Neuronal stem cell (in vitro differentiated cells): ENCODE measurements at regions not wholly inside any gene's neighbourhood (a gene's known extent, or its start where the extent isn't known, plus 50 kb on each side); places are given as distances from the start of the nearest gene placed in this dataset.
"Not testable (repeated sequence)": the region's sequence is repeated elsewhere in the genome, so short reads cannot be mapped to it uniquely, and the experiment has no call there.

ENCODE experiments used
- DNase-seq: peaks from one replicate; pipeline ENCODE4 v3.0.0-alpha.2; 2013; ENCODE audit warnings: low spot score
- H2AFZ ChIP-seq: one replicate; pipeline ENCODE4 v1.6.1; 2013; ENCODE audit warnings: mild to moderate bottlenecking, low read length, inconsistent platforms
- H2AK5ac ChIP-seq: 2 replicates; pipeline ENCODE4 v1.6.1; 2013; ENCODE audit warnings: low read depth, mild to moderate bottlenecking, inconsistent platforms, low read length, moderate library complexity, mixed read lengths
- H2BK120ac ChIP-seq: 2 replicates; pipeline ENCODE4 v1.6.1; 2013; ENCODE audit warnings: low read depth, mild to moderate bottlenecking, inconsistent platforms, low read length, moderate library complexity, mixed read lengths
- H2BK12ac ChIP-seq: one replicate; pipeline ENCODE4 v1.6.1; 2013; ENCODE audit warnings: low read length, inconsistent platforms
- H2BK15ac ChIP-seq: 2 replicates; pipeline ENCODE4 v1.6.1; 2013; ENCODE audit warnings: mild to moderate bottlenecking, low read length, inconsistent platforms, mixed read lengths
- H2BK5ac ChIP-seq: one replicate; pipeline ENCODE4 v1.6.1; 2013; ENCODE audit warnings: inconsistent platforms, mild to moderate bottlenecking, low read length, moderate library complexity
- H3K14ac ChIP-seq: one replicate; pipeline ENCODE4 v1.6.1; 2013; ENCODE audit warnings: low read length, inconsistent platforms
- H3K18ac ChIP-seq: 2 replicates; pipeline ENCODE4 v1.6.1; 2013; ENCODE audit warnings: low read length, inconsistent platforms
- H3K23ac ChIP-seq: 2 replicates; pipeline ENCODE4 v1.6.1; 2013; ENCODE audit warnings: low read depth, mild to moderate bottlenecking, mixed read lengths, low read length, inconsistent platforms; ENCODE audit not compliant: poor library complexity
- H3K27ac ChIP-seq: replicated peaks from 3 replicates; pipeline ENCODE4 v1.5.1; 2013; ENCODE audit warnings: low read length, inconsistent platforms
- H3K27me3 ChIP-seq, 3 experiments: 2 replicates each; pipeline ENCODE4 v1.6.1; 2013; ENCODE audit warnings: low read length in 3 of 3, mild to moderate bottlenecking in 2 of 3, inconsistent platforms in 1 of 3, low read depth in 1 of 3, mixed read lengths in 1 of 3, moderate library complexity in 1 of 3; ENCODE audit not compliant: control insufficient read depth in 3 of 3, insufficient read depth in 3 of 3
- H3K36me3 ChIP-seq, 2 donors: replicated peaks in 1 of 2; 2 replicates each; pipeline ENCODE4 v1.6.1; 2013; ENCODE audit warnings: low read length in 2 of 2; ENCODE audit not compliant: control insufficient read depth in 2 of 2, insufficient read depth in 2 of 2
- H3K4ac ChIP-seq: 2 replicates; pipeline ENCODE4 v1.6.1; 2013; ENCODE audit warnings: inconsistent platforms, mild to moderate bottlenecking, low read length, moderate library complexity
- H3K4me1 ChIP-seq, 2 donors: 1 replicate in 1 of 2; 2 replicates in 1 of 2; pipeline ENCODE4 v1.6.1; 2013; ENCODE audit warnings: low read length in 2 of 2, low read depth in 1 of 2; ENCODE audit not compliant: control insufficient read depth in 2 of 2, insufficient read depth in 1 of 2
- H3K4me2 ChIP-seq: one replicate; pipeline ENCODE4 v1.6.1; 2013; ENCODE audit warnings: mild to moderate bottlenecking, low read length, inconsistent platforms; ENCODE audit not compliant: insufficient read depth, poor library complexity, severe bottlenecking
- H3K4me3 ChIP-seq, 2 donors: 2 replicates each; pipeline ENCODE4 v1.5.1; 2013; ENCODE audit warnings: low read length in 2 of 2, mild to moderate bottlenecking in 2 of 2, inconsistent platforms in 1 of 2, moderate library complexity in 1 of 2
- H3K79me1 ChIP-seq: one replicate; pipeline ENCODE4 v1.6.1; 2013; ENCODE audit warnings: low read depth, mild to moderate bottlenecking, inconsistent platforms, low read length, moderate library complexity
- H3K9ac ChIP-seq: one replicate; pipeline ENCODE4 v1.6.1; 2013; ENCODE audit warnings: mild to moderate bottlenecking, low read depth, low read length, inconsistent platforms; ENCODE audit not compliant: poor library complexity
- H3K9me3 ChIP-seq, 2 donors: replicated peaks in 1 of 2; 2 replicates each; pipeline versions ENCODE3 to v1.6.1; 2013; ENCODE audit warnings: low read length in 2 of 2, mild to moderate bottlenecking in 2 of 2, inconsistent platforms in 1 of 2, low read depth in 1 of 2, mixed read lengths in 1 of 2, moderate library complexity in 1 of 2; ENCODE audit not compliant: control insufficient read depth in 2 of 2, insufficient read depth in 1 of 2
- H4K8ac ChIP-seq: one replicate; pipeline ENCODE4 v1.6.1; 2013; ENCODE audit warnings: low read depth, mild to moderate bottlenecking, inconsistent platforms, low read length, moderate library complexity
- H4K91ac ChIP-seq: one replicate; pipeline ENCODE4 v1.6.1; 2013; ENCODE audit warnings: low read length, low read depth, mild to moderate bottlenecking, inconsistent platforms; ENCODE audit not compliant: poor library complexity
- WGBS, 2 donors: extraction: QIAGEN DNeasy Blood & Tissue Kit; methylation state at CpG; one replicate each; pipeline ENCODE4 v1.1.7; 2013; ENCODE audit warnings: missing lambda C conversion rate in 2 of 2, mixed read lengths in 1 of 2; ENCODE audit not compliant: insufficient read length in 2 of 2, insufficient replicate concordance in 1 of 2; ENCODE audit errors: extremely low coverage in 2 of 2; 5-methylcytosine and 5-hydroxymethylcytosine counted together

DNA sequence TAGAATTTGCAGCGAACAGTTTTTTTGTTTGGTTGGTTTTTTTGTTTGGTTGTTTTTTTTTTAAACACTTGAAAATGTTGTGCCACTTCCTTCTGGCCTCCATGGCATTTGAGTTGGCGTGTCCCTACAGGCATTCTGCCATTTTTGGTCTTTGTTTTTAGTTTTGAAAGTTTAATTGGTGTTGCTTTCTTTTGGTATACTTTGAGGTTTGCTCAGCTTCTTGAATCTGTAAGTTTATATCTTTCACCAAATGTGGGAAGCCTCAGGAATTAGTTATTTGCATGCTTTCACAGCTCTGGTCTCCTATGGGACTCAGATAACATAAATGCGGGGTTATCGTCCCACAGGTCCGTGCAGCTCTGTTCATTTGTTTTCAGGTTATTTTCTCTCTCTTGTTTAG is 55.9 kb downstream of the VPREB1 start:
- H2AFZ ChIP-seq, H3K23ac ChIP-seq, H3K79me1 ChIP-seq, H3K27me3 ChIP-seq, H2BK120ac ChIP-seq, H3K9ac ChIP-seq, H2AK5ac ChIP-seq, H3K4me2 ChIP-seq, H3K4me1 ChIP-seq, H3K27ac ChIP-seq, H2BK5ac ChIP-seq, H4K91ac ChIP-seq, H4K8ac ChIP-seq, H3K18ac ChIP-seq, H2BK15ac ChIP-seq, DNase-seq, H2BK12ac ChIP-seq, H3K4me3 ChIP-seq, H3K36me3 ChIP-seq, H3K9me3 ChIP-seq, H3K4ac ChIP-seq, H3K14ac ChIP-seq: not testable (repeated sequence)
- no CpG with 5 or more reads among the region's 5 CpGs for WGBS, 2 donors

DNA sequence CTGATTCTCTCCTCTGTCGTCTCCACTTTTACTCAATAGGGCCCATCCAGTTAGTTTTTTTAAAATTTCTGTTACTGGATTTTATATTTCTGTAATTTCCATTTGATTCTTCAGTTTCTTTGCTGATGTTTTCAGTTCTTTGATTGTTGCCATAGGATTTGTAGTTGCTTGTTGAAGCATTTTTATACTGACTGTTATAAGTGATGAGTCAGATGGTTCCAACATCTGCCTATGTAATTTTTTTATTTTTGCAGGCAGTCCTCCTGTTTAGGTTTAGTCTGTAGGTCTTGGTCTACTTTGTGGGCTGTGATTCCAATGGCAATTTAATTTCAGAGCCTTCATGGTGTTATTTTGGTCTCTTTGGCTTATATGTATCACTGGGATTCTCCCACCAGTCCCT is 56.4 kb downstream of the VPREB1 start:
- not testable (repeated sequence) for H3K4me1 ChIP-seq, H2AFZ ChIP-seq, H2BK5ac ChIP-seq, DNase-seq, H3K4ac ChIP-seq, H3K27ac ChIP-seq, H3K18ac ChIP-seq, H4K91ac ChIP-seq, H3K27me3 ChIP-seq, H2AK5ac ChIP-seq, H3K23ac ChIP-seq, H4K8ac ChIP-seq, H2BK15ac ChIP-seq, H2BK120ac ChIP-seq, H3K9me3 ChIP-seq, H3K4me3 ChIP-seq, H2BK12ac ChIP-seq, H3K4me2 ChIP-seq, H3K14ac ChIP-seq, H3K9ac ChIP-seq, H3K79me1 ChIP-seq
- H3K36me3 ChIP-seq = peaks cover 2 to 11% of the 10 kb centered on the region in 2 donors
- no CpG with 5 or more reads among the region's 1 CpG for WGBS, 2 donors

DNA sequence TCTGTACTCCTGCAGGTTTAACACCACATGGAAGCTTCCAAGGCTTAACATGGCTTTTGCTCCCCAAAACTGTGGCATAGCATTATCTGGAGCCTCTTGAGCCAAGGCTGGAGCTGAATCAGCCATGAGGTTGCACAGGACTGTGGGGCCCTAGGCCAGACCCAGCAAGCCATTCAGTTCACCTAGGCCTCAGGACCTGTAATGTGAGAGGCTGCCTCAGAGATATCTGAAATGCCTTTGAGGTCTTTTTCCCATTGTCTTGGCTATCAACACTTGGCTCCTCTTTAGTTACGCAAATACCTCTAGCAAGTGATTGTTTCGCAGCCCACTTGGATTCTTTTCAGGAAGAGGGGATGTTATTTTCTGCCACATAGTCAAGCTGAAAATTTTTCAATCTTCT is 72.0 kb downstream of the VPREB1 start:
- no peak for DNase-seq
- H3K27ac ChIP-seq = no peak overlapping the region
- no peaks in the 10 kb centered on the region for H3K79me1 ChIP-seq
- H3K27me3 ChIP-seq = no peaks in the 10 kb centered on the region
- H2BK120ac ChIP-seq = no peak overlapping the region
- no peak overlapping the region for H3K18ac ChIP-seq
- H3K23ac ChIP-seq = no peak overlapping the region
- no peak overlapping the region for H3K4ac ChIP-seq
- H3K4me3 ChIP-seq = no peak overlapping the region
- no peak overlapping the region for H4K8ac ChIP-seq
- no peak overlapping the region for H2BK15ac ChIP-seq
- H3K36me3 ChIP-seq = peaks cover 14 to 51% of the 10 kb centered on the region in 2 donors
- H3K4me2 ChIP-seq = no peak overlapping the region
- no peak overlapping the region for H4K91ac ChIP-seq
- no peaks in the 10 kb centered on the region for H3K9me3 ChIP-seq
- no peak overlapping the region for H2AFZ ChIP-seq
- no peak overlapping the region for H2BK5ac ChIP-seq
- H3K4me1 ChIP-seq = no peaks in the 10 kb centered on the region
- WGBS, 2 donors = no CpG with 5 or more reads among the region's 2 CpGs
- no peak overlapping the region for H2BK12ac ChIP-seq
- H2AK5ac ChIP-seq = no peak overlapping the region
- no peak overlapping the region for H3K14ac ChIP-seq
- no peak overlapping the region for H3K9ac ChIP-seq

GRCh38 chr22:22318723-22319465 is 74.3 kb downstream of the VPREB1 start:
- H2BK120ac ChIP-seq = no peak overlapping the region
- H3K27ac ChIP-seq = no peak overlapping the region
- H3K36me3 ChIP-seq = peaks cover 16 to 58% of the 10 kb centered on the region in 2 donors
- H3K4me3 ChIP-seq = no peak overlapping the region
- H3K23ac ChIP-seq = no peak overlapping the region
- no peak overlapping the region for H4K8ac ChIP-seq
- H2BK15ac ChIP-seq = no peak overlapping the region
- H3K27me3 ChIP-seq = no peaks in the 10 kb centered on the region
- no peak overlapping the region for H2BK12ac ChIP-seq
- H2AFZ ChIP-seq = no peak overlapping the region
- H3K79me1 ChIP-seq = no peaks in the 10 kb centered on the region
- H3K4ac ChIP-seq = no peak overlapping the region
- H3K14ac ChIP-seq = no peak overlapping the region
- H3K4me2 ChIP-seq = no peak overlapping the region
- H3K9ac ChIP-seq = no peak overlapping the region
- no peak for DNase-seq
- H2BK5ac ChIP-seq = no peak overlapping the region
- no peak overlapping the region for H3K18ac ChIP-seq
- WGBS, 2 donors = no CpG with 5 or more reads among the region's 8 CpGs
- no peak overlapping the region for H2AK5ac ChIP-seq
- H3K4me1 ChIP-seq = no peaks in the 10 kb centered on the region
- H4K91ac ChIP-seq = no peak overlapping the region
- H3K9me3 ChIP-seq = no peaks in the 10 kb centered on the region
